ENCODE measurements at regions not wholly inside any gene's neighbourhood (a gene's known extent, or its start where the extent isn't known, plus 50 kb on each side); places are given as distances from the start of the nearest gene placed in this dataset.

GRCh38 chr6:10210052-10210451, 204.8 kb downstream of the TFAP2A start:
- TF ChIP-seq JUND (IDR thresholded peaks at IDR 0.05; ENCODE audit: low read depth): no peak
- no peak for DNase-seq (ENCODE audit: low read depth in 1 of 2, low spot score in 1 of 2)
- in situ Hi-C loops (cut with HindIII; ENCODE audit: low pct_unique_long_range_greater_than_20kb, low sequenced_read_pairs): no loop called here

DNA sequence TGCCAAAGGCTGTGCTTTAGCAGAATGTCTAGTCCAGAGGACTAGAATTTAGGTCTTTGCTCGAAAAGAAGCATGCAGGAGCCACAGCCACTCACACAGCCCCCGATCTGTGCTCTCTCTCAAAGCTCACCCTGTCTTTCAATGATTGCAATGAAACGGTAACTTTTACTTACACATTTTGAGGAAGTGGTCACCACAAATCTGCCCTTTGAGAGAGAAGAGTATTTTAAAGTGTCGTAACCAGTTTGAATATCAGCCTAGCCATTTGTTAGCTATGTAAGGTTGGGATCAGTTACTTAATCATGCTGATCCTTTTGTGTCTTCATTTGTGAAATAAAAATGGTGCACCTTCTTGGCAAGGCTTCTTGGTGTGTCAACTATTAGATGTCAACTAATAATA, 209.0 kb downstream of the TFAP2A start:
- in situ Hi-C loops (cut with HindIII; ENCODE audit: low pct_unique_long_range_greater_than_20kb, low sequenced_read_pairs): no loop called here
- DNase-seq (ENCODE audit: low read depth in 1 of 2, low spot score in 1 of 2): no peak
- no peak for TF ChIP-seq JUND (IDR thresholded peaks at IDR 0.05; ENCODE audit: low read depth)

GRCh38 chr6:10205120-10205519, 209.8 kb downstream of the TFAP2A start:
- TF ChIP-seq JUND (IDR thresholded peaks at IDR 0.05; ENCODE audit: low read depth): no peak
- peak in 1 of 2 experiments; percentile 78 for DNase-seq (ENCODE audit: low read depth in 1 of 2, low spot score in 1 of 2)

GRCh38 chr6:10203651-10204050, 211.2 kb downstream of the TFAP2A start:
- DNase-seq (ENCODE audit: low read depth in 1 of 2, low spot score in 1 of 2): no peak
- TF ChIP-seq JUND (IDR thresholded peaks at IDR 0.05; ENCODE audit: low read depth): no peak
- in situ Hi-C loops (cut with HindIII; ENCODE audit: low pct_unique_long_range_greater_than_20kb, low sequenced_read_pairs): no loop called here

More at GRCh38 chr6:10205120-10205519, 209.8 kb downstream of the TFAP2A start:
- in situ Hi-C loops (cut with HindIII; ENCODE audit: low pct_unique_long_range_greater_than_20kb, low sequenced_read_pairs): no loop called here

- DNase-seq (ENCODE audit: low read depth in 1 of 2, low spot score in 1 of 2): no peak
- in situ Hi-C loops (cut with HindIII; ENCODE audit: low pct_unique_long_range_greater_than_20kb, low sequenced_read_pairs): no loop called here
- TF ChIP-seq JUND (IDR thresholded peaks at IDR 0.05; ENCODE audit: low read depth): no peak
These were observed 212.3 kb downstream of the TFAP2A start for GRCh38 chr6:10202581-10202980.

GRCh38 chr6:10201606-10202510, 213.0 kb downstream of the TFAP2A start:
- DNase-seq (ENCODE audit: low read depth in 1 of 2, low spot score in 1 of 2): peak in 1 of 2 experiments; percentile 92
- no peak; the same call in 1 of the 2 replicates for TF ChIP-seq JUND (IDR thresholded peaks at IDR 0.05; ENCODE audit: low read depth)
- in situ Hi-C loops (cut with HindIII; ENCODE audit: low pct_unique_long_range_greater_than_20kb, low sequenced_read_pairs): no loop called here

- in situ Hi-C loops (cut with HindIII; ENCODE audit: low pct_unique_long_range_greater_than_20kb, low sequenced_read_pairs): no loop called here
- DNase-seq (ENCODE audit: low read depth in 1 of 2, low spot score in 1 of 2): peak in 1 of 2 experiments; percentile 89
- TF ChIP-seq JUND (IDR thresholded peaks at IDR 0.05; ENCODE audit: low read depth): no peak
These were observed 218.8 kb downstream of the TFAP2A start for GRCh38 chr6:10196090-10196489.

- peak in 1 of 2 experiments; percentile 90 for DNase-seq (ENCODE audit: low read depth in 1 of 2, low spot score in 1 of 2)
- TF ChIP-seq JUND (IDR thresholded peaks at IDR 0.05; ENCODE audit: low read depth): no peak
- in situ Hi-C loops (cut with HindIII; ENCODE audit: low pct_unique_long_range_greater_than_20kb, low sequenced_read_pairs): no loop called here
These were observed 219.8 kb downstream of the TFAP2A start for GRCh38 chr6:10194816-10195672.

- in situ Hi-C loops (cut with HindIII; ENCODE audit: low pct_unique_long_range_greater_than_20kb, low sequenced_read_pairs): no loop called here
- TF ChIP-seq JUND (IDR thresholded peaks at IDR 0.05; ENCODE audit: low read depth): no peak
- DNase-seq (ENCODE audit: low read depth in 1 of 2, low spot score in 1 of 2): peak in 1 of 2 experiments; percentile 77
These were observed 221.6 kb downstream of the TFAP2A start for GRCh38 chr6:10193321-10193720.

DNA sequence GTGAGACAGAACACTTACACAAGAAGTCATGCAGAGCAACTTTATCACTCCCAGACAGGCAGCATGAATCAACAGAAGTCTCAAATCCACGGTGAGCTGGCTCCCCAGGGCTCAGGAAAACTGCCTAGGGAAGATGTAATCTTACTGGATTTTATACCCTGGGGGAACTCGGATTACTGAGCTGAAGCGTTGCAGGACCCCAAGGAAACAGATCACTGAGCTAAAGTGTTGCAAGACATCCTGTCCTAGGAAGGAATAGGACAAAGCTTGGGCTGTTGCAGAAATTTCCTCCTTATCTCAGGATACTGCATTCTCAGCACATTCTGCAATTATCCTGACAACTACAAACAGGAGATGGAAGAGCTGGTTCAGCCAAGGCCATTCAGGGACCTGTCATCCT, 224.8 kb downstream of the TFAP2A start:
- TF ChIP-seq JUND (IDR thresholded peaks at IDR 0.05; ENCODE audit: low read depth): no peak
- DNase-seq (ENCODE audit: low read depth in 1 of 2, low spot score in 1 of 2): no peak
- in situ Hi-C loops (cut with HindIII; ENCODE audit: low pct_unique_long_range_greater_than_20kb, low sequenced_read_pairs): no loop called here

GRCh38 chr6:10184371-10185227, 230.3 kb downstream of the TFAP2A start:
- no peak for DNase-seq (ENCODE audit: low read depth in 1 of 2, low spot score in 1 of 2)
- no peak for TF ChIP-seq JUND (IDR thresholded peaks at IDR 0.05; ENCODE audit: low read depth)
- in situ Hi-C loops (cut with HindIII; ENCODE audit: low pct_unique_long_range_greater_than_20kb, low sequenced_read_pairs): no loop called here

Data from T47D (cell line).